HG03469 (cell line): ENCODE measurements at regions not wholly inside any gene's neighbourhood (a gene's known extent, or its start where the extent isn't known, plus 50 kb on each side); places are given as distances from the start of the nearest gene placed in this dataset.

Experiments
- ATAC-seq: cut with Tn5 transposase; IDR thresholded peaks from one replicate; pipeline ENCODE4 v1.9.1; 2021; ENCODE audit warnings: mild to moderate bottlenecking, moderate library complexity, moderate number of reproducible peaks; ENCODE audit not compliant: unreplicated experiment

DNA sequence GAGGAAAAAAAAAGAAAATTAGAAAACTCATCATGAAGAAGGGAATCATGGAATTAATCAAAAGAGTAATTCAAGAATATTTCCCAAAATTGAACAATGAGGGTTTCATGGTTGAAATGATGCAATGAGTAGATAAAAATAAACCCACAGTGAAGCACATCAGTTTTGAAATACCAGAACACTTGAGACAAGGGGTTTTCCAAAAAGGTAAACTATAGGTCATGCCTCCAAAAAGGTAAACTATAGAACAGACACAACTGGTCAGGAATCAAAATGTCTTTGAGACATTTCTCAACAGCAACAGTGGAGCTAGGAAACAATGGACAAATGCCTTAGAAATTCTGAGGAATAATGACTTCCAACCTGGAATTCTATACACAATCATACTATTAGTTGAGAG lies 60.2 kb upstream of the PCSK5 start:
- ATAC-seq = no peak

DNA sequence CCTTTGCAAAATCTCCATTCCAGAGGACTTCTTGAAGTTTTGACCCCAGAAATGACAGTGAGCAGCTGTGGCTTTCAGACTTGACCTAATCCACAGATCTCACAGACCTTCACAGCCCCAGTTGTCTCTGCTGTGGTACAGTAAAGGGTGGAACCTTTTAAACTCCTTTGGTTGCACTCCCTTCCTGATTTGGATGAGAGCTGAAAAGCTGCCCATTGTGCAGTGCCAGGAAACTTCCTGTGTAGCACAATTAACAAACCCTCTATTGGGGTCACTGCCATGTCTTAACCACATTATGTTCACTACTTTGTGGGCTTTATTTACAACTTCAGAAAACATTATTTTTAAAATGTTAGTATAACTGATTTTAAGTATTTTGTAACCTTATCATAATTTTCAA lies 56.7 kb upstream of the PCSK5 start:
- ATAC-seq = no peak

DNA sequence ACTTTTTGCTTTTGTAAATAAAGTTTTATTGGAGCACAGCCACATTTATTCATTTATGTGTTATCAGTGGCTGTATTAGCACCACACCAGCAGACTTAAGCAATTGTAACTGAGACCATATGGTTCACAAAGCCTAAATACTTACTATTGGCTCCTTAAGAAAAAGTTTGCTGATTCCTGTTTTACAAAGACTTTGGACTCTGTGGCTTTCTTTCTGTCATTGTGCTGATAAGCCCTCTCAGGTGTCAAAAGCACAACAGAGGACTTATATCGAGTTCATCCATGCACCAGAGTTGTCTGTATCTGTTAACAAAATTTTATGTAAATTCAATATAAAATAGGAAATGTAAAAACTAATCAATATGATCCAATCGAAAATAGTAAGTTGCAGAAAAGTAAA lies 55.6 kb upstream of the PCSK5 start:
- no peak for ATAC-seq
